ENCODE measurements at regions not wholly inside any gene's neighbourhood (a gene's known extent, or its start where the extent isn't known, plus 50 kb on each side); places are given as distances from the start of the nearest gene placed in this dataset.
"Not testable (repeated sequence)": the region's sequence is repeated elsewhere in the genome, so short reads cannot be mapped to it uniquely, and the experiment has no call there.

DNA sequence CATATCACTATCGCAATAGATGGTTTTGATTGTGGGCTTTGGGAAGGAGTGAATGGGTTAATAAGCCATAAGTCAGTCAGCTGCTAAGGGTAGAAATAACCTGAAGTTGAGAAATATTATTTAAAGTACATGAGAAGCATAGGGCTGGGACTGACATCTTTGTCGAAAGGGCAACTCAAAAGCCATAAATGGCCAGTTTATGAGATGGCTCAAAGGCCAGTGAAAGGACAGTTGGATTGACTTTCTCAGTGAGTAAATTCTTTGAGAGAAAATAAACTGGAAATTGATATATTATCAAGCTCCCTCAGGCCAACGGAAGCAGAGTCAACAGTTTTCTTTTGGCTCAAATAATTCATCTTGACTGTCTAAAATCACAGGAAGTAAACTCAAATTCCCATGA, 419.8 kb downstream of the NSUN3 start:
- TF ChIP-seq, protein P1, sequence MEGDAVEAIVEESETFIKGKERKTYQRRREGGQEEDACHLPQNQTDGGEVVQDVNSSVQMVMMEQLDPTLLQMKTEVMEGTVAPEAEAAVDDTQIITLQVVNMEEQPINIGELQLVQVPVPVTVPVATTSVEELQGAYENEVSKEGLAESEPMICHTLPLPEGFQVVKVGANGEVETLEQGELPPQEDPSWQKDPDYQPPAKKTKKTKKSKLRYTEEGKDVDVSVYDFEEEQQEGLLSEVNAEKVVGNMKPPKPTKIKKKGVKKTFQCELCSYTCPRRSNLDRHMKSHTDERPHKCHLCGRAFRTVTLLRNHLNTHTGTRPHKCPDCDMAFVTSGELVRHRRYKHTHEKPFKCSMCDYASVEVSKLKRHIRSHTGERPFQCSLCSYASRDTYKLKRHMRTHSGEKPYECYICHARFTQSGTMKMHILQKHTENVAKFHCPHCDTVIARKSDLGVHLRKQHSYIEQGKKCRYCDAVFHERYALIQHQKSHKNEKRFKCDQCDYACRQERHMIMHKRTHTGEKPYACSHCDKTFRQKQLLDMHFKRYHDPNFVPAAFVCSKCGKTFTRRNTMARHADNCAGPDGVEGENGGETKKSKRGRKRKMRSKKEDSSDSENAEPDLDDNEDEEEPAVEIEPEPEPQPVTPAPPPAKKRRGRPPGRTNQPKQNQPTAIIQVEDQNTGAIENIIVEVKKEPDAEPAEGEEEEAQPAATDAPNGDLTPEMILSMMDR (IDR thresholded peaks at IDR 0.05; ENCODE audit: low read depth, low read length, poor library complexity, severe bottlenecking): no peak
- TF ChIP-seq EZH2phosphoT487 (IDR thresholded peaks at IDR 0.05; ENCODE audit: borderline replicate concordance, low read length): no peak
- Histone ChIP-seq H3K4me1 (ENCODE audit: control insufficient read depth, low read length) (no peaks in the 10 kb centered on the region), H3K9me3 (ENCODE audit: control insufficient read depth, insufficient read depth, low read length) (no peaks in the 10 kb centered on the region), H3K36me3 (ENCODE audit: control insufficient read depth, low read length) (no peaks in the 10 kb centered on the region), H3K27ac (ENCODE audit: low read depth, low read length) (no peak overlapping the region), H3K27me3 (ENCODE audit: control insufficient read depth, low read length) (no peaks in the 10 kb centered on the region), H3K4me2 (ENCODE audit: low read length) (no peak overlapping the region), H3K79me2 (ENCODE audit: control insufficient read depth, low read length) (no peaks in the 10 kb centered on the region), H3F3A (ENCODE audit: control insufficient read depth, insufficient read depth) (no peaks in the 10 kb centered on the region), H3K4me3 (ENCODE audit: low read length) (no peak overlapping the region), H3K9me2 (replicated peaks; ENCODE audit: control insufficient read depth, low read length) (no peaks in the 10 kb centered on the region), H4K20me1 (ENCODE audit: control insufficient read depth, insufficient read depth, low read depth, low read length) (no peaks in the 10 kb centered on the region)

DNA sequence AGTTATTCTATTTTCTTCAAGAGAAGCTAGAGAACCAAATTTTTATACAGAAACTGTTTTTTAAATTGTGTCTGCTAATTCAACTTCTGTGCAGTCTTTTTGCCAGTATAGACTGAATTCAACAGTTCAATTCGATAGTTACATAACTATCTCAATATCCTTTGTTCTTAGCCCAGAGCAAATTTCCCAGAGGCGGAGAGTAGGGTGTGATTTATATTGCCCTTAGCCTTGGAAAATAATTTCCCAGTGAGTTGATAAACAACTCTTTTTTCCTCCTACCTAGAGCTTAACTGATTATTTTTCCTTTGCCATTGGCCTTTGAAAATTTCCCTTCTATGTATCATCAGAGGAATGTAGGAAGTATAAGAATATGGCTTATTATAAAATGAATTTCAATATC, 420.5 kb downstream of the NSUN3 start:
- H3K9me3 ChIP-seq (ENCODE audit: control insufficient read depth, insufficient read depth, low read length): no peaks in the 10 kb centered on the region
- H3K27ac ChIP-seq (ENCODE audit: low read depth, low read length): no peak overlapping the region
- no peaks in the 10 kb centered on the region for H3K4me1 ChIP-seq (ENCODE audit: control insufficient read depth, low read length)
- TF ChIP-seq, protein P1 (IDR thresholded peaks at IDR 0.05; ENCODE audit: low read depth, low read length, poor library complexity, severe bottlenecking): no peak
- no peak for TF ChIP-seq EZH2phosphoT487 (IDR thresholded peaks at IDR 0.05; ENCODE audit: borderline replicate concordance, low read length)
- H3K4me2 ChIP-seq (ENCODE audit: low read length): no peak overlapping the region
- no peaks in the 10 kb centered on the region for H3K36me3 ChIP-seq (ENCODE audit: control insufficient read depth, low read length)
- H3K79me2 ChIP-seq (ENCODE audit: control insufficient read depth, low read length): no peaks in the 10 kb centered on the region
- H3K27me3 ChIP-seq (ENCODE audit: control insufficient read depth, low read length): no peaks in the 10 kb centered on the region
- H3K9me2 ChIP-seq (replicated peaks; ENCODE audit: control insufficient read depth, low read length): no peaks in the 10 kb centered on the region
- no peak overlapping the region for H3K4me3 ChIP-seq (ENCODE audit: low read length)
- no peaks in the 10 kb centered on the region for H4K20me1 ChIP-seq (ENCODE audit: control insufficient read depth, insufficient read depth, low read depth, low read length)
- no peaks in the 10 kb centered on the region for H3F3A ChIP-seq (ENCODE audit: control insufficient read depth, insufficient read depth)

DNA sequence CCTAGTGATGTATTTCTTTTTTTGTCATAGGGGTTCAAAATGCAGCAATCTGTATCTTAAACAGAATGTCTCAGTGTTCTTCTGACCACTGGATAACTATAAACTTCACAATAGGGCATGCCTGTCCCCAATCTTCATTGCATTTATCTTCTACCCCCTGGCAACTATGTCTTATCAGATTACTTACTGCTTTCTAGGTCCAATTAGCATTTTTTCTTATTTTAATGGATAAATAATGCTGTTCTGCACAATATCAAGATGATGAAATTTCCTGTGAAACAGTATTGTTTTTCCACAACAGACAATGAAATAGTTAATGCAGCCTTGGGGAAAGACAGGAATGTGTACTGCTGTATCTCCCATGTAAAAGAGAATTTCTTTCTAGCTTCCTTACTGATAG, 432.1 kb downstream of the NSUN3 start:
- Histone ChIP-seq H3K36me3 (ENCODE audit: control insufficient read depth, low read length) (no peaks in the 10 kb centered on the region), H3K4me3 (ENCODE audit: low read length) (no peak overlapping the region), H3K79me2 (ENCODE audit: control insufficient read depth, low read length) (no peaks in the 10 kb centered on the region), H3F3A (ENCODE audit: control insufficient read depth, insufficient read depth) (no peaks in the 10 kb centered on the region), H4K20me1 (ENCODE audit: control insufficient read depth, insufficient read depth, low read depth, low read length) (no peaks in the 10 kb centered on the region), H3K9me2 (replicated peaks; ENCODE audit: control insufficient read depth, low read length) (no peaks in the 10 kb centered on the region), H3K27ac (ENCODE audit: low read depth, low read length) (no peak overlapping the region), H3K9me3 (ENCODE audit: control insufficient read depth, insufficient read depth, low read length) (no peaks in the 10 kb centered on the region), H3K27me3 (ENCODE audit: control insufficient read depth, low read length) (no peaks in the 10 kb centered on the region), H3K4me2 (ENCODE audit: low read length) (no peak overlapping the region), H3K4me1 (ENCODE audit: control insufficient read depth, low read length) (no peaks in the 10 kb centered on the region)
- TF ChIP-seq, protein P1 (IDR thresholded peaks at IDR 0.05; ENCODE audit: low read depth, low read length, poor library complexity, severe bottlenecking): no peak
- no peak for TF ChIP-seq EZH2phosphoT487 (IDR thresholded peaks at IDR 0.05; ENCODE audit: borderline replicate concordance, low read length)

DNA sequence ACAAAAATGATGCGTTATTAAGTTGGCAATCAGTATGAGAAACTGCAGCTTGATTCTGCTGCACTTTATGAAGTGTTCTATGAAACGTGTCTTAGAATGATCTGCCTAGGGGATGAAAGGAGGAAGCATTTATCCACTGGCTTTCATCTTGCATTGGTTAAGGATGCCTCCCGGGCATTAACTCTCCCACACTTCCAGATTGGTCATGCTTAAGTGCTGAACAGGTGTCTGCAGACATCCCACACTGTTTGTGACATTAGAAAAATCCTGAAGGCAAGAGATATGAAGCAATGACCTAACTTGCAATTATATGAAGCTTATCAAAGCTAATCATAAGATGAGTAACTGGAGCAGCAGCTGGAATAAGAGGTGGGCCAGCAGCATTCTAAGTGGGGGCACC, 437.3 kb downstream of the NSUN3 start:
- no peaks in the 10 kb centered on the region; the same call in 1 of the 2 replicates for H3K9me3 ChIP-seq (ENCODE audit: control insufficient read depth, insufficient read depth, low read length)
- H3K79me2 ChIP-seq (ENCODE audit: control insufficient read depth, low read length): no peaks in the 10 kb centered on the region
- H3K9me2 ChIP-seq (replicated peaks; ENCODE audit: control insufficient read depth, low read length): no peaks in the 10 kb centered on the region
- H3K4me3 ChIP-seq (ENCODE audit: low read length): no peak overlapping the region
- H3K4me1 ChIP-seq (ENCODE audit: control insufficient read depth, low read length): no peaks in the 10 kb centered on the region
- H3K36me3 ChIP-seq (ENCODE audit: control insufficient read depth, low read length): no peaks in the 10 kb centered on the region
- H3F3A ChIP-seq (ENCODE audit: control insufficient read depth, insufficient read depth): no peaks in the 10 kb centered on the region
- H3K27me3 ChIP-seq (ENCODE audit: control insufficient read depth, low read length): no peaks in the 10 kb centered on the region
- H3K27ac ChIP-seq (ENCODE audit: low read depth, low read length): no peak overlapping the region
- no peaks in the 10 kb centered on the region for H4K20me1 ChIP-seq (ENCODE audit: control insufficient read depth, insufficient read depth, low read depth, low read length)
- no peak overlapping the region for H3K4me2 ChIP-seq (ENCODE audit: low read length)
- no peak for TF ChIP-seq EZH2phosphoT487 (IDR thresholded peaks at IDR 0.05; ENCODE audit: borderline replicate concordance, low read length)
- TF ChIP-seq, protein P1 (IDR thresholded peaks at IDR 0.05; ENCODE audit: low read depth, low read length, poor library complexity, severe bottlenecking): no peak

DNA sequence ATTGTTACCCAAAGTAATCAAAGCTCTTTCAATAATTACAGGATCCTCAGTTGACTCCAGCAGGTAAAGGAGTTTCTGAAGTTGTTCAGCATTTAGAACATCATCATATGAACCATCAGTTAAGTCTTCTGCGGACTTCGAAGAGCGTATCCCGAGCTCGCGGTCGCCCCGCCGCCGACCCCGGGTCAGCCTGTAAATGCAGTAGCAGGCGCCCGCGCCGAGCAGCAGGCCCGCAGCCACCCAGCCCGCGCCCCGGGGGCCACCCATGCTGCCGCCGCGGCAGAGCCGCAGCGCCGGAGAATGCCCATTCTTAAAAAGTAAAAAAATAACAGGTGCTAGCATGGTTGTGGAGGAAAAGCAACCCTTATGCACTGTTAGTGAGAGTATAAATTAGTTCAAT, 444.5 kb downstream of the NSUN3 start:
- not testable (repeated sequence) for H3K27ac ChIP-seq (ENCODE audit: low read depth, low read length); H3K79me2 ChIP-seq (ENCODE audit: control insufficient read depth, low read length); H3K36me3 ChIP-seq (ENCODE audit: control insufficient read depth, low read length); H3K9me3 ChIP-seq (ENCODE audit: control insufficient read depth, insufficient read depth, low read length); H3K4me3 ChIP-seq (ENCODE audit: low read length); H4K20me1 ChIP-seq (ENCODE audit: control insufficient read depth, insufficient read depth, low read depth, low read length); H3K4me2 ChIP-seq (ENCODE audit: low read length); H3K4me1 ChIP-seq (ENCODE audit: control insufficient read depth, low read length); H3F3A ChIP-seq (ENCODE audit: control insufficient read depth, insufficient read depth); H3K27me3 ChIP-seq (ENCODE audit: control insufficient read depth, low read length); H3K9me2 ChIP-seq (replicated peaks; ENCODE audit: control insufficient read depth, low read length)

All from DOHH2 (cell line).